Hematopoietic multipotent progenitor cell (in vitro differentiated cells): ENCODE measurements at regions not wholly inside any gene's neighbourhood (a gene's known extent, or its start where the extent isn't known, plus 50 kb on each side); places are given as distances from the start of the nearest gene placed in this dataset.

Experiments
- DNase-seq, 3 donors: peaks; one replicate each; pipeline ENCODE4 v3.0.0-alpha.2; 2011 to 2015; ENCODE audit warnings: low read depth in 2 of 3, low spot score in 2 of 3

DNA sequence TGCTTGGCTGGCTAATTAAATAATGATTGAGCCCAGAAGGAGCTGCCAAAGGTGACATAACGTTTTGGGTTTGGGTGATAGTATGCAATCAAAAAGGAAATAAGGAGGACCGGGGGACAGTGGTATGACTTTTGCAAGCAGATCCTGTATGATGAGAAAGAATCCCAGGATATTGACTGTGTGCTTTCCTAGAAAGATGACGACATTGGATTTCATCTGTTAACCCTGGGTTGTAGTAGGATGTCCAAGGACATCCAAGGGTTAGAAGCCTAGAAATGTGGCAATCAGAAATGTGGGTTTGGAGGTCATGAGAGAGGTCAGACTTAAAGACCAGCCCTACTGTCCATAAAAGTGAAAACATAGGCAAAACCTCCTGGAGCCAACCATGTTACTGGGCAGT lies 50.3 kb upstream of the HMHB1 start:
- no peak for DNase-seq

DNA sequence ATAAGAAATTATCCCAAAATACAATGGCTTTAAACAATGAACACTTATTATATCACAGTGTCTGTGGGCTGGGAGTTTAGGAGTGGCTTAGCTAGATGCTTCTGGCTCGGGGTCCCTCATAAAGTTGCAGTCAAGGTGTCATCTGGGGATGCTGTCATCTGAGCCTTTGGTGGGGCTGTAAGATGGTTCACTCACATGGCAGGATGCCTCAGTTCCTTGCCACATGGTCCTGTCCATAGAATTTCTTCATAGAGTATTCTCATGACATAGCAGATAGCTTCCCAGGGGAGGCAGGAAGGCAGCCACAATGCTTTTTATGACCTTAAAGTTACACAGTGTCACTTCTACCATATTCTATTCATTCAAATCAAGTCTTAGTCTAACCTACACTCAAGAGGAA lies 51.2 kb upstream of the HMHB1 start:
- no peak for DNase-seq

GRCh38 chr5:143760131-143760505 lies 51.8 kb upstream of the HMHB1 start:
- DNase-seq: no peak

GRCh38 chr5:143759396-143760130 lies 52.4 kb upstream of the HMHB1 start:
- no peak for DNase-seq

GRCh38 chr5:143758750-143759149 lies 53.2 kb upstream of the HMHB1 start:
- DNase-seq: no peak

DNA sequence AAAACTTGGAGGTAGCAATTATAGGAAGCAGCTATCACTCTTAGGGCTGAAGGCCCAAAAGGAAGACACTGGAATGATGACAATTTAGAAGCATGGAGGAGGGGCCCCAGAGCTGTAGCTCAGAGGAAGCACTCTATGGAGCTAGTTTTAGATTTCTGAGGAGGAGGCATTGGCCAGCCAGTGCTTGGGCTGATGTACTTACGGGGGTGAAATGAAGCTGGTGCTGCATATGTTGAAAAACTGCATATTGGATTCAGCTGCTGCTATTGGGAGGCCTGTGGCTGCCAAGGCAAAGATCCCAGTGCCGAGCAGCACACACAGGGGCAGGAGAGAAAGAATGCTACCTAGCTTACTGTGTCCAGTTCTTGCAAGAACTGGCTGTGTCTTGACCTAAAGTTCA lies 53.9 kb upstream of the HMHB1 start:
- DNase-seq: no peak

GRCh38 chr5:143757116-143757515 lies 54.8 kb upstream of the HMHB1 start:
- no peak for DNase-seq

DNA sequence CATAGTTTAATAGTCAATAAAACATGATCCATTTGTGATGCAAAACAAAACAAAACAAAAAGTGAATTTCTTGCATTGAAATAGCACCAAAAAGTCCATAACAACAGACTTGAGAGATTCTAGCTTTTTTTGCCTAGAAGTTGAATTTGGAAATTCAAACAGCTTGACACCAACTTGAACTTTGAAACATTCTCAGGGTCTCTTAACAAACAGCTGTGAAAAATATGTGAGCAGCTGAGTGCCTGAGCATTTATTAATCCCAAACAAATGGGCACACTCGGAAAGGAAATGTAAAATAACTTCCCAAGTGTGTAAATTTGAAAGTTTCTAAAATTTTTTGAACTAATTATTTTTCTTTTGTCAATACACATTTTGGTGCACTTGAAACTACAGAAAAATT lies 56.0 kb upstream of the HMHB1 start:
- DNase-seq: no peak

DNA sequence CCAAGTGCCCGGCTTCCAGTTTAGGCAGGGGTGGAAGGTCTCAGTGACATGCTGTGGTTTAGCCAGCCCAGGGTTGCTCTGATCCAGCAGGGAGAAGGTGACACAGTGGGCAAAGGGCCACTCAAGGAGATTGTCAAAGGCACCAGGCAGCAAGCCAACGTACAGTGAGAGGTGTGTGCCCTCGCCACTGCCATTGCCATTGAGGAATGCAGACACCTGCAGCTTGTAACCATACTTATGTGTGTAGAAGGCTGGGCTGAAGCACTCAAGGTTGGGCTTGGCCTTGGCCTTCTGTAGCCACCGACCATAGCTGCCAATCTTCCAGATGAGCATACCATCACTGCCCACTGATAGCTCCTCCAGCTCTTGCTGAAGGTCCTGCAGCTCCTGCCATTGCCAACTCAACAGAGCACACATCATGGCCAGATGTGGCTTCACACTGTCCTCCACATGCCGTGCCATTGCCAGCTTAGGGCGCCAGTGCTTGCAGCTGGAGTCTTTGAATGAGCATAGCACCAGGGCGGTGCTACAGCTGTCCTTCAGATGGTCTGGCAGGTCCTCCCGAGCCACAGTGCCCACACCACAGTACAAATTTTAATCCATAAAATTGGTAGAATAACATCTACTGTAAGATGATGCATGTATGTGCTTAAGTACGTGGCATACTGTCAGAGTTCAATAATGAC lies 59.7 kb upstream of the HMHB1 start:
- no peak for DNase-seq

- no peak for DNase-seq
Measured at GRCh38 chr5:143751342-143751741, 60.6 kb upstream of the HMHB1 start.

- no peak for DNase-seq
Measured at GRCh38 chr5:143749581-143750205, 62.3 kb upstream of the HMHB1 start.

- no peak for DNase-seq
Measured at GRCh38 chr5:143748516-143748915, 63.4 kb upstream of the HMHB1 start.

DNA sequence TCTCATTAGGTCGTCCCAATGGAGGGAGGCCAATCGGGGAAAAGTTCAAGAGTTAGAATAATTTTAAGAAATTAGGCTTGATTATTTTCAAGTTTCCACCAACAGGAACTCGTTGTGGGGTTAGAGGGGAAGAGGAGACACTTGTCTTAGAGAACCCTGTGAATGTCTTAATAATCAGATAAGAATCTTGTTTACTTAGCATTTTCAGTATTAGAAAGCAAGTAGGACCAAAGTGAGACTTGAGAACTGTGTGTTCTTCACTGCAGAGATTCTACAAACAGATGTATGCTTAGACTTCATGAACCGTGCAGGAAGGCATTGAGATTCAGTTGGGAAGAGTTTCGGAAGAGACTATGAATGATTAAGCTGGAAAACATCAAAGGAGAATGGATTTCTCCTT lies 69.0 kb upstream of the HMHB1 start:
- no peak for DNase-seq

DNA sequence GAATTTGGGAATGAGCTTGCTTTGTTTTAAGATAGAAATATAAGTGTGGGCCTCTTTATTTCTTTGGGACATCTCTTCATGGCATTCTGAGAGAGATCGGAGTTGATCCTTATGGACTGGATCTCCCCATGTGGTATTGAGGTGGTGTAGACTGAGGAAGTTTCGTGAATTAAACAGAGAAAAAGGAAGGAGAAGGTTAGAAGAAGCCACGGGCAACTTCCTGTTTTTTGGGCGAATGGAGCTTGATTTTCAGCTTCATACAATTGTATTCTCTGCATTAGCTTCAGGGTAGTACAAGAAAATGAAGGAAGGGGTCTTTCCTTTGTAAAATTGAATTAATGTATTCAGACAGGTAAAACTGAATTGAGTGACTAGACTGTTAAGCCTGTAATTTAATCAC lies 70.5 kb upstream of the HMHB1 start:
- peak in 1 of 3 donors; percentile 52 for DNase-seq

- DNase-seq: no peak
Measured at GRCh38 chr5:143740956-143741355, 71.0 kb upstream of the HMHB1 start.

DNA sequence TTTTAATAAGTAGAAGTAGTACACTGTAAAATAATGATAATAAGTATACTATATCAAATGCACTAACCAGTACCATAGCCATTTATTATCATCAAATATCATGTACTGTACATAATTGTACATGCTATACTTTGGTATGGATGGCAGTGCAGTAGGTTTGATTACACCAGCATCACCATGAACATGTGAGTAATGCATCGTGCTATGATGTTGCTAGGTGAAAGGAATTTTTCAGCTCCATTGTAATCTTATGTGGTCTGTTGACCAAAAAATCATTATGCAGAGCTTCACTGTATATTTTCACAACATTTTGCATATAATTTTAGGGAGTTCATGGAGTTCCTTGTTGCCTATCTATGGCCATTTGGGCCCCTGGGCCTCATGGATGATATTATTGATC lies 72.2 kb upstream of the HMHB1 start:
- no peak for DNase-seq

GRCh38 chr5:143738417-143739401 lies 73.3 kb upstream of the HMHB1 start:
- no peak for DNase-seq

- no peak for DNase-seq
Measured at GRCh38 chr5:143737062-143737461, 74.9 kb upstream of the HMHB1 start.

DNA sequence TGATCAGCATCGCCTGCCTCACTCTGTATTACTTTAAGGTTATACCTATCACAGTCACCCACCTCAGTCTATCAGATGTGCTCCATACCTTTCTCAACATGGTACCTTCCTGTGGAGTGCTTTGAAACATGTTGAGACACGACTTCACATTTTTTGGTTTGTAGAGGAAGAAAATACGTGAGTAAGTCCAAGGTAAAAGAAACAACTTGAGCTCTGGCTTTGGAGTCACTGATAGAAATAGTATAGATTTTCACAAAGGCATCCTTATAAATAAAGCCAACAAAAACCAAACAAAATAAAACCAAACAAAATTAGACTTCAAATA lies 77.5 kb upstream of the HMHB1 start:
- DNase-seq: no peak

DNA sequence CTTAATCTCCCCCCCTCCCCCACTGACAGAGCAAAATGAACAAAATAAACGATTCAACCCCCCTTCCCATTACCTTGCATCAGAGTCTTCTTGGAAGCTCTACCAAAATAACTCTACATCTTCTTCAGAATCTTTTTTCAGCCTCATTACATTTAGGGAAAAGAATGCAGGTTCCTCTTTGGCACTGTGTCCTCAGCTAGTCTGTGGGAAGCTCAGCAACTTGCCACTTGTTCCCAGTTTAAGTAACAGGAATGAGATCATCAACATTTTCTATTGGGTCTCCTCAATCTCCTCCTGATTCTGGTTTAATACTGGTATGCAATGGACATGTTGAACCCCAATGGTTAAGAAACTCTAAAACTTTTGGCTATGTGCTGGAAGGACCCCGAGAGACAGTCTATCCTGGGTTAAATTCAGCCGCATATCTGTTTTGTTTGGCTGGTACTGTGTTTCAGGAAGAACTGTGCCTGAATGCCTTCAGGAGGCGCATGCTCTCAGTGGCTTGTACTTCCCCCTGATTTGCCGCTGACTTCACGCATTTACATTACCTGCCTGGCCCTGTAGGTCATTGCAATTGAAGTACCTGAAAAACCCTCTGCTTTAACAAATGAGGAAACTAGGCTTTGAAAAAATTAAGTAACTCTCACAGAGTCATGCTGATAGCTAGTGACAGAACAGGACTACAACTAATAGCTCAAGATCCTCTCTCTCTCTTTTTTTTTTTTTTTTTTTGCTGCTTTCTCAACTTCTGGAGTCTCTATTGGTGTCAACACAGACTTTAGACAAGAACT lies 78.1 kb upstream of the HMHB1 start:
- no peak for DNase-seq
